Neutrophil (primary cell): ENCODE measurements at regions not wholly inside any gene's neighbourhood (a gene's known extent, or its start where the extent isn't known, plus 50 kb on each side); places are given as distances from the start of the nearest gene placed in this dataset.

Source experiments
- H3K27ac ChIP-seq: fragments of 200-600 bp; sonication (generic); 2 replicates; pipeline ENCODE4 v1.5.1; 2016; ENCODE audit warnings: mild to moderate bottlenecking, moderate library complexity
- H3K27me3 ChIP-seq: fragments of 200-600 bp; sonication (generic); 2 replicates; pipeline ENCODE4 v1.6.0; 2016; ENCODE audit warnings: mild to moderate bottlenecking
- H3K36me3 ChIP-seq: fragments of 200-600 bp; sonication (generic); 2 replicates; pipeline ENCODE4 v1.5.1; 2017
- H3K4me1 ChIP-seq, 2 experiments: fragments of 200-600 bp in 1 of 2; sonication (generic) in 1 of 2; 1 replicate in 1 of 2; 2 replicates in 1 of 2; pipeline versions ENCODE4 v1.5.1 to v1.6.1; 2013 to 2016; ENCODE audit warnings: low read depth in 1 of 2, low read length in 1 of 2, mild to moderate bottlenecking in 1 of 2, moderate library complexity in 1 of 2; ENCODE audit not compliant: control insufficient read depth in 1 of 2, insufficient read depth in 1 of 2
- H3K4me3 ChIP-seq, 2 experiments: fragments of 200-600 bp in 1 of 2; sonication (generic) in 1 of 2; 1 replicate in 1 of 2; 2 replicates in 1 of 2; pipeline ENCODE4 v1.5.1; 2013 to 2016; ENCODE audit warnings: low read depth in 1 of 2, low read length in 1 of 2, mild to moderate bottlenecking in 1 of 2, moderate library complexity in 1 of 2
- H3K9me3 ChIP-seq: fragments of 200-600 bp; sonication (generic); 2 replicates; pipeline ENCODE4 v1.5.1; 2016
- CTCF ChIP-seq: fragments of 200-600 bp; sonication (generic); IDR thresholded peaks from 2 replicates; pipeline ENCODE4 v1.5.1; 2016; ENCODE audit warnings: antibody characterized with exemption

DNA sequence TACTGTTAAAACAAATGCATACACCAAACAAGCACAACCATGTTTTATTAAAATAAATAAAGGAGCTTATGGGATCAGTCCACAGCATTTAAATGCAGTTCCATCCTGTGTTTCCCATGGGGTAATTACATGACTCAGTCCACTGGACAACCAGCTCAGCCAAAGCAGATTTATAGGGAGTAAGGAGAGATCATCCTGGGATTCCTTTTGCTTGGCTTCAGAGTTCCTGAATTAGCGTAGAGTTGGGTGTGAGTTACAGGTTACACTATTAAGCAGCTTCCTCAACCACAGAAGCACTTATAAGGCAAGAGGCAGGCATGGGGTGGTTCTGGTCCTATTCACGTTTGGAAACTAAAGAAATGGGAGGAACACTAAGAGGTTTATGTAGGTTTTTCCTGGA is 381.1 kb upstream of the ACTBL2 start:
- Histone ChIP-seq H3K27ac (no peak overlapping the region), H3K9me3 (no peaks in the 10 kb centered on the region), H3K27me3 (no peaks in the 10 kb centered on the region), H3K4me1 (no peaks in the 10 kb centered on the region), H3K4me3 (no peak overlapping the region), H3K36me3 (no peaks in the 10 kb centered on the region)
- TF ChIP-seq CTCF: no peak

DNA sequence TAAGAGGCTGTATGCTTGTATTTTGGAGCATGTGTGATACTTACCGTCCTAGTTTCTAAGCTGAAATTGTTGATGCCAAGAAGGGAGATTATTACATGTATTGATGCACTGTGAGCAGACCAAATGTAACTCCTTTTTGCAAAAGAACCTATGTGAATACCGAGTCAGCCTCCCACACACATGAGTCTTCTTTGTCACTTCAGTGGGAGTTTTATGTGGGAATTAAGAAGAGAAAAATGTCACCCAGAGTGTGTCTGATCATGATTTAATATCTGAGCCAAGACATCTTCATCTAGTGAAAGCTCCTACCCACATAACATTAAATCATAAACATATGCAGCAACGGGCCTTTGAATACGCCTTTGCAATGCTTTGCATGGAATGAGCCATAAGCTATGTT is 380.3 kb upstream of the ACTBL2 start:
- no peaks in the 10 kb centered on the region for H3K4me1 ChIP-seq
- H3K36me3 ChIP-seq: no peaks in the 10 kb centered on the region
- H3K4me3 ChIP-seq: no peak overlapping the region
- H3K27ac ChIP-seq: no peak overlapping the region
- H3K27me3 ChIP-seq: no peaks in the 10 kb centered on the region
- no peak for TF ChIP-seq CTCF
- no peaks in the 10 kb centered on the region for H3K9me3 ChIP-seq

DNA sequence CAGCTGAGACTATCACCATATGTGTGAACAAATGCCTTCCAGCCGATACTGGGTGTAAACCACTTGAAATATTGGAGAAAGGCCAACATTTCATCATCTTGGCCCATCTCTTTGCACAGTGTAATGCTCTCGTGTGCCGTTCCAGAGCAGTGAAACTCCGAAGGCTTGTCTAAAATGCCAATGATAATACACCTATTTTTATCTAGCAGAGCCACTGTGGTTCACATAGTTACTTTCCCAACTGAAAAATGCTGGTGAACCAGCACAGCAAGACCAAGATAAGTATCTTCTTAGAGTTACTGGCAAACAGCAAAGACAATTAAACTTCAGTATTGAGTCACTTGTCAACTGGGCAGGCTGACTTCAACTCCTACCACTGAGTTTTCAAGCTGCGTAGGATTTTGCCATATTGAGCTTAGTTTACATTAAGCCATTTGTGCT is 379.9 kb upstream of the ACTBL2 start:
- Histone ChIP-seq H3K9me3 (no peaks in the 10 kb centered on the region), H3K36me3 (no peaks in the 10 kb centered on the region), H3K4me1 (no peaks in the 10 kb centered on the region), H3K4me3 (no peak overlapping the region), H3K27ac (no peak overlapping the region), H3K27me3 (no peaks in the 10 kb centered on the region)
- no peak for TF ChIP-seq CTCF

DNA sequence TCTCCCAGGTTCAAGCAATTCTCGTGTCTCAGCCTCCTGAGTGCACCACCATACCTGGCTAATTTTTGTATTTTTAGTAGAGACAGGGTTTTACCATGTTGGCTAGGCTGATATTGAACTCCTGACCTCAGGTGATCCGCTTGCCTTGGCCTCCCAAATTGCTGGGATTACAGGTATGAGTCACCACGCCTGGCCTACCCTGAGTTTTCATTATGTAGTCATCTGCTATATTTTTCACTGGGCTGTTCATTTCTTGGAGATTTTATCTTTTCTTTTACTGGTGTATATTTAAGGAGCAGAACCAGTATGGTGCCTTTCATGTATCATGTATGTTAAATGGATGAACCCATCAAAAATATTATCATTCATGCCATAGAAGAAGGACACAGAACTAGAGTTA is 377.0 kb upstream of the ACTBL2 start:
- Histone ChIP-seq H3K9me3 (no peaks in the 10 kb centered on the region), H3K4me1 (no peaks in the 10 kb centered on the region), H3K27ac (no peak overlapping the region), H3K36me3 (no peaks in the 10 kb centered on the region), H3K4me3 (no peak overlapping the region), H3K27me3 (no peaks in the 10 kb centered on the region)
- TF ChIP-seq CTCF: no peak

- H3K4me3 ChIP-seq: no peak overlapping the region
- no peak overlapping the region for H3K27ac ChIP-seq
Measured at GRCh38 chr5:57858905-57859304, 376.3 kb upstream of the ACTBL2 start.

More at GRCh38 chr5:57858905-57859304, 376.3 kb upstream of the ACTBL2 start:
- H3K27me3 ChIP-seq: no peaks in the 10 kb centered on the region
- H3K9me3 ChIP-seq: no peaks in the 10 kb centered on the region
- H3K36me3 ChIP-seq: no peaks in the 10 kb centered on the region
- TF ChIP-seq CTCF: no peak
- H3K4me1 ChIP-seq: no peaks in the 10 kb centered on the region
